ENCODE measurements at regions not wholly inside any gene's neighbourhood (a gene's known extent, or its start where the extent isn't known, plus 50 kb on each side); places are given as distances from the start of the nearest gene placed in this dataset.

DNA sequence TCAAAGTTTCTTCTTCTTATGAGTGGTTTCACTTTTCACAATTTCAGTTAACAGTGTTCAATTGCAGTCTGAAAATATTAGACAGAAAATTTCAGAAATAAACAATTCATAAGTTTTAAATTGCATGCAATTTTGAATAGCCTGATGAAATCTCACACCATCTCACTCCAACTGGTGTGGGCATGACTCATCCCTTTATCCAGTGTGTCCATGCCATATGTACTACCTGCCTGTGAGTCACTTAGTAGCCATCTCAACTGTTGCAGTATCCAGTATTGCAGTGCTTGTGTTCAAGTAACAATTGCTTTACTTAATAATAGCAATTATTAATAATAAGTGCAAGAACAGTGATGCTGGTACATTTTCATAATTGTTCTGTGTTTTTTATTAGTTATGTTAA lies 1202.5 kb downstream of the DSC3 start:
- TF ChIP-seq, protein P1, sequence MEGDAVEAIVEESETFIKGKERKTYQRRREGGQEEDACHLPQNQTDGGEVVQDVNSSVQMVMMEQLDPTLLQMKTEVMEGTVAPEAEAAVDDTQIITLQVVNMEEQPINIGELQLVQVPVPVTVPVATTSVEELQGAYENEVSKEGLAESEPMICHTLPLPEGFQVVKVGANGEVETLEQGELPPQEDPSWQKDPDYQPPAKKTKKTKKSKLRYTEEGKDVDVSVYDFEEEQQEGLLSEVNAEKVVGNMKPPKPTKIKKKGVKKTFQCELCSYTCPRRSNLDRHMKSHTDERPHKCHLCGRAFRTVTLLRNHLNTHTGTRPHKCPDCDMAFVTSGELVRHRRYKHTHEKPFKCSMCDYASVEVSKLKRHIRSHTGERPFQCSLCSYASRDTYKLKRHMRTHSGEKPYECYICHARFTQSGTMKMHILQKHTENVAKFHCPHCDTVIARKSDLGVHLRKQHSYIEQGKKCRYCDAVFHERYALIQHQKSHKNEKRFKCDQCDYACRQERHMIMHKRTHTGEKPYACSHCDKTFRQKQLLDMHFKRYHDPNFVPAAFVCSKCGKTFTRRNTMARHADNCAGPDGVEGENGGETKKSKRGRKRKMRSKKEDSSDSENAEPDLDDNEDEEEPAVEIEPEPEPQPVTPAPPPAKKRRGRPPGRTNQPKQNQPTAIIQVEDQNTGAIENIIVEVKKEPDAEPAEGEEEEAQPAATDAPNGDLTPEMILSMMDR (IDR thresholded peaks at IDR 0.05): no peak
- TF ChIP-seq EZH2phosphoT487 (IDR thresholded peaks at IDR 0.05) (no peak), EZH2 (IDR thresholded peaks at IDR 0.05) (no peak)
